Activated gamma-delta T cell treated with Interleukin-2 at 50 U/mL for 16 hours (primary cell): ENCODE measurements at regions not wholly inside any gene's neighbourhood (a gene's known extent, or its start where the extent isn't known, plus 50 kb on each side); places are given as distances from the start of the nearest gene placed in this dataset.
"Not testable (repeated sequence)": the region's sequence is repeated elsewhere in the genome, so short reads cannot be mapped to it uniquely, and the experiment has no call there.

Source experiments
- DNase-seq: peaks from one replicate; pipeline ENCODE4 v3.0.0-alpha.2; 2020

DNA sequence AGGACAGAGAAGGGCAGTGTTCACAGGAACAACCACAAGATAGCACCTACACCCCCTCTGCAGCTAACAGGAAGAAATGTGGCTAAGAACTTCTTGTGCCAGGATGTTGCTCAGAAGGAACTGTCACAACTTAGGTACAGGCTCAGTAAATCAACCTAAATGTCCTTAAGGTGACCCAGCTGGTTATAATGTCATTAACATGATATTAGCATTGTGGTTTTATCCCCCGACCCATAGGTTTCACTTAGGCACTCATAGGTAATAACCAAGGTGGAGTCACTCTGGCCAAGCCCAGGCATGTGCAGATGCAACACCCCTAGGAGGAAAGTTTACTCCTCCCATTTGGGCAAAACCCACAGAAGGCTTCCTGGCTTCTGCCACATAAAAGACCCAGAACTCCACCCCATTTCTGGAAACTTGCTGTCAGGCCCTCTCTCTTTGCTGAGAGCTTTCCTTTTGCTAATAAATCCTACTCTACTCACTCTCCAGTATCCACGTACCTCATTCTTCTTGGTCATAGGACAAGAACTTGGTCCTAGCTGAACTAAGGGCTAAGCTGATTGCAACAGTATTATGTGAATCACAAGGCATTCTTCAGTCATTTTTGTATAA lies 951.3 kb downstream of the SLITRK5 start:
- peak; percentile 28 for DNase-seq

DNA sequence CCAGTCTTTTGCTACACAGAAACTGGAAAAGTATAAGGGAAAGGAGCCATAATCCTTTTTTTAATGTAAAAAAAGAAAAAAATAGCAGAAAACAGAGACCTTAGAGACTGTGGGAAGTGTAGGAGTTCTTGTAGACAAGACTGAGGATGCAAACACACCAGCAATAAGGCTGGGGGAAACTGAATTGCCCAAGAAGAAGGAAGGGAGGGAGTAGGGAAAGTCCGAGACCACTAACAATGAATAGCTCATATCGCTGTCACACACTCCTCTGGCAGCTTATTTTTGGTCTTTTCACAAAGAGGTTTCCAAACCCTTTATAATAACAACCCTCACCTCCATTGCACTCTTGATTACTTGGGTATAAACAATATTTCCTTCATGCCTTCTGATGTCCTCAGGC lies 952.0 kb downstream of the SLITRK5 start:
- DNase-seq = no peak

DNA sequence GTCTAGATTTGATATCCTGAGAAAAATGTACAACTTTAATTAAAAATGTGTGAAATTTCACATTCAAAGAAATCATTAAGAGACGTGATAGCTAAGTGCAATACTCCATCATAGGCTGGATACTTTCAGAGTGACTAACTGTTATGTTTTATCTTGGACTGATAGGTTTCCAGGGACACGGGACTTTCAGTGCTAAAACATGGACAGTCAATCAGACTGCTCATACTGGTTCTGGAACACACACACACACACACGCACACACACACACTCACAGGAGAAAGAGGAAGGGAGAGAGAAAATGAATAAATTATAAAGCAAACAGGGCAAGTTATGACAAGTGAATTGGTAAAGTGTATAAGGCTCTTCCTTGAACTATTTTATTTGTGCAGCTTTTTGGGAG lies 955.9 kb downstream of the SLITRK5 start:
- no peak for DNase-seq

DNA sequence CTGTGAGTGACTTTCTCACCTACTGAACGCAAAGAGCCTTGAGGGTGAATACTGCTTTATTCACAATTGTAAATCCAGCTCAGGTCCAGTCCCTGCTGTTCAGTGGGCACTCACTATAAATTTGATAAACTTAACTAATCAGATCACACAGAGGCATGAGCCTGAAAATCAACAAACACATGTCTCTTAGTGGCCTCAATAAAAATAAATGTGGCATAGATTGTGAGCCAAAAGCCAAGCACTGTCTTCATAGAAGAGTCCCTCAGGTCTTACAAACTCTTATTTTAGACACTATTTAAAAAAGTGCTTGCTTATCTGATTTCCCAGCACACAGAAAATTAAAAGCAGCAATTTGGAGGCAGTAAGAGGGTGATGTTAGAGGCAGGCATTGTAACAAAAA lies 957.7 kb downstream of the SLITRK5 start:
- no peak for DNase-seq

DNA sequence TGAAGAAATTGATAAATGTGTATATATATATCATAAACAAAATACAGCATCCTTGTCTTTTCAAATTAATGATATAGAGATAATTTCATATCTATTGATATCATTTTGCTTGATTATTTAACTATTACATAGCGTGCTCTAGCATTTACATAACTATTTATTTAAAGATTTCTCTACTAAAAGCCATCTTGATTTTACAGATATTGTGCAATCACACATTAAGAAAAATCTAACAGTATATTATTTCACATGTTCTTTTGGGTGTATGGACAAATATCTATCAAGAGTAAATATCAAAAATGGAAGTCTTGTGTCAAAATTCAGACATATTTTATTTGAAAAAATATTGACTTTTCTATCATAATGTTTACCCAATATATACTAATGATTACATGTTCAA lies 966.8 kb downstream of the SLITRK5 start:
- no peak for DNase-seq

DNA sequence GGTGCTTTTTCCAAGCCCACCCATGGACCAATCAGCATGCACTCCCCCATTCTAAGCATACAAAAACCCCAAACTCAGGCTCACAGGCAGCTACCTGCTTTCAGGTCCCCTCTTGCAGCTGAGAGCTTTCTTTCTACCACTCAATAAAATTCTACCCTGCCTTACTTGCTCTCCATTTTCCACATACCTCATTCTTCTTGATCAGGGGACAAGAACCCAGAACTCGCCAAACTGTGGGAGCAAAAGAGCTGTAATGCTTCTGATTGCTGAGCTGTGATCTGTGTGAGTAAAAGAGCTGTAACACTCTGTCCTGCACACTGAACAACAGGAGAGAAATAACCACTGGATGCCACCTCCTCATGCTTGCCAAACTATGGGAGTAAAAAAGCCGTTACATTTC lies 972.1 kb downstream of the SLITRK5 start:
- no peak for DNase-seq

DNA sequence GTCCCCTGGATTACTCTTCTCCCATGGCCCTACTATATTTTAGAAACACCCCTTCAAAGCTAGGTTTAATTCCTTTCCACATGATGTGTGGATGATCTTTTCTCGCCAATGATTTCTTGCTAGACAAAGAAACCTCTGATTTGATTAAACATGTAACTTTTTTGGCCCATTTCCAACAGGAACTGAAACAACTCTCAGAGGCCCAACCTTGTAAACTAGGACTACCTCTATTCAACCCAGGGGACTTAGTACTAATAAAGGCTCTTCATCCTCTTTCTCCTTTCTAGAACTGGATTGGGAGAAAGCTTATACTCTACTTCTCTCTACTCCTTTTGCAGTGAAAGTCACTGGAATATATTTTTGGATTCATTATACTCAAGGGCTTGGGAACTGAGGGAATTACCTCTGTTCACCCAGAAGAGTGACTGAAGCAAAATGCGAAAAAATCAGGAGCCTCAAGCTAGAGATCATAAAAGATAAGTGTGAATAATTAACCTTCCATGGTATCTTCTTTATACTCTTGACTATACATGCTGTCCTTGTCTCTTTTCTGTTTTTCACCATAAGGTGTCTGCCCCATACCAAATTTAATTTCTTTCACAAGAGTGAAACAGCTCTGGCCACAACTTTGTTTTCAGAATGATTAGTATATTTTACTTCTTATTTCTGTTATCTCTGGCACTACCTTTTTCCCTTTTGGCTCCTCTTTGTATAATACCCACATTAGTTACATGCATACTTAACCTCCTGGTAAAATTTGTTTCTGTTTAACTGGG lies 977.6 kb downstream of the SLITRK5 start:
- no peak for DNase-seq

DNA sequence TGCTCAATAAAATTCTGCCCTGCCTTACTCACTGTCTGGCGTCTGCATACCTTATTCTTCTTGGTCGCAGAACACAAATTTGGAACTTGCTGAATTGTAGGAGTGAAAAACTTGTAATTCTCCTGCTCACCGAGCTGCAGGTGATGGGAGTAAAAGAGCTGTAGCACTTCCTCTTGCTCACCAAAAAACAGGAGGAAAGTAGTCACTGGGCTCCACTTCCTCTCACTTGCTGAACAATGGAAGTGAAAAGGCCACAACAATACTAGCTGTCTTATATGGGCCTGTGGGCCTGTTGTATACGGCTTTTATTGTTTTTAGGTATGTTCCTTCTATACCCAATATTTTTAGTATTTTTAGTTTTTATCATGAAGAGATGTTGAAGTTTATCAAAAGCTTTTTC lies 978.7 kb downstream of the SLITRK5 start:
- DNase-seq = no peak

DNA sequence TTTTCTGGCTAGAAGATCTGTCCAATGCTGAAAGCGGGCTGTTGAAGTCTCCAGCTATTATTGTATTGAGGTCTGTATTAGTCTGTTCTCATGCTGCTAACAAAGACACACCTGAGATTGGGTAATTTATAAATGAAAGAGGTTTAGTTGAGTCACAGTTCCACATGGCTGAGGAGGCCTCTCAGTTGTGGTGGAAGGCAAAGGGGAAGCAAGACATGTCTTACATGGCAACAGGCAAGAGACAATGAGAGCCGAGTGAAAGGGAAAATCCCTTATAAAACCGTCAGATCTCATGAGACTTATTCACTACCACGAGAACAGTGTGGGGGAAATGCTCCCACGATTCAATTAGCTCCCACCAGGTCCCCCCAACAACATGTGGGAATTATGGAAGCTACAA lies 980.4 kb downstream of the SLITRK5 start:
- DNase-seq = no peak

DNA sequence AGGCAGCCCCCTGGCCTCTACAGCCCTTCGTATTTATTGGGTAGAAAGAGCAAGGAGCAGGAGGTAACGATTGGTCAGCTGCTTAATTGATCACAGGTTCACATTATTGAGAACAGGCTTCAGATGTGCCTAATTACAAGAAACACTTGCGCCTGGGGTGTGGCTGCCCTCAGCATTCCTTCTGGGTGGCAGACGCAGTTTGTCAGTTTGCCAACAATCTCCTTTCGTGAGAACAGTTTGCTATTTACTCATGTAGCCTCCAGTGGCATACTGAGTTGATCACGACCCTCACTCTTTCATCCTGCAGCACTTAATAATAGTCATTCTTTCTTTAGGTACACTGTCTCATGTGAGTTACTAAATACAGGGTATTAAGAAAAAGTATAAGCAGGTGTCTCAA lies 985.6 kb downstream of the SLITRK5 start:
- no peak for DNase-seq

DNA sequence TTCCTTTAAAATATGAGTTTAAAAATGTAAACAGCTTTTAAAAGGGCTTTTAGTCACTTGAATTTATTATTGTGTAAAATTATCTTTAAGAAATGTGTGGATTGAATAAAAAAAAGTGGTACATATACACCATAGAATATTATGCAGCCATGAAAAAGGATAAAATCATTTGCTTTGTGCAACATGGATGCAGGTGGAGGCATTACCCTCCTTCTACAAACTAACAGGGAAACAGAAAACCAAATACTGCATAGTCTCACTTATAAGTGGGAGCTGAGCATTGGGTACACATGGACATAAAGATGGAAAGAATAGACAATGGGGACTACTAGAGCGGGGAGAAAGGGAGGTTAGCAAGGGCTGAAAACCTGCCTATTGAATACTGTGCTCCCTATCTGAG lies 999.3 kb downstream of the SLITRK5 start:
- DNase-seq = no peak

DNA sequence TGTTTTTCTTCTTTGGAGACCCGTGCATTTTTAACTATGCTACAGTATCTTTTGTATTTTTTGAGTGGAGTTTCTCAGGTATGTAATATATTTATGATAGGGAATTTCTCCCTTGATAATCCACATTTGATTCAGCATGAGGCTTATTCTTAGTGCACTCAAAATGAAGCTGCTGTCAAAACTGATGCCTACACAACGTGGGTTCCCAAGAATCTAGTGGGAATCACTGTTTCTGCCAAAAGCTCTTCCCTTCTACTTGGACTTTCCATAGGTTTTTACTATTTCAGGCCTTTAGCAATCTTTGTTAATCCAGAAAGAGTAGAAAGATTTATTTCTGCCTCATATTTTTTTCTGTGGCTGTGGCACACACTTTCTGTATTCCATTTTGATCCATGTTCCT lies 1003.7 kb downstream of the SLITRK5 start:
- no peak for DNase-seq

DNA sequence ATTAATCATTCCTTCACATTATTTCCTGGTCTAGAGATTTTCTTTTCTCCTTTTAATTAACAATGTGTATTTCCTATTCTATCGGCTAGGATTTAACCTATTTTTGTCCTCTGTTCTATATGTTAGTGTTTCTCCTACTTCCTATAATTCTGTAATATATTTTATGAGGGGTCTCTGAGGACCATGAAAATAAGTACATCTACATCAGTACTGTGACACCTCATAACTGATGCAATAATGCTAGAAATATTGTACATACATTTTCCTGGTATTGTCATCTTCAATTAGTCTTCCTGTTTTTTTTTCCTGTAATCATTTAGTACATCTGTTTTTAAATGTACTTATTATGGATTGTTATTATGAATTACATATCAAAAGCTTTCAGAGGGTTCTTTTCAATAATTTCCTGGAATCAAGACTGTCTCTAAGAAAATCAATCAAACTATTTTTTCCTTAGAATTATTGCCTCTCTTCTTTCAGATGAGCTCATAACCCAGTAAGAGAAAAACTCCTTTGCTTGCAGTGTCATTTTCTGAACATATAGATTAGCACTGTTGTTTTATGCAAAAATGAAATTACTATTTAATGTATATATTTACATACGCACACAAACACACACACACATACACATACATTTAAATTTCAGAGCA lies 1004.3 kb downstream of the SLITRK5 start:
- DNase-seq = no peak

DNA sequence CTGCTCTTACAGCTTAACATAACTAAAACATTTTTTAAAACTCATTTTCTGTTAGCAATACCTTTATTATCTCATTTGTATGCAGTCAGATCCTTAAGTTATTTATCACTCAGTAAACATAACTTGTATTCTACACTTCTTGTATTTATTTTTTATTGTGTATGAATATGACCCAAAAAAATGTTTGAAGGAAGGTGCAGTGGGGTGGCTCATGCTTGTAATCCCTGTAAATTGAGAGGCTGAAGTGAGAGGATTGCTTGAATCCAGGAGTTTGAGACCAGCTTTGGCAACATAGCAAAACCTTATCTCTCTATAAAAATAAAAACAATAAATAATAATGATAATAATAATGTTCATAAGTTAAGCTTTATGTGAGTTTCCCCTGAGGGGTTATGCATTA lies 1004.8 kb downstream of the SLITRK5 start:
- no peak for DNase-seq

DNA sequence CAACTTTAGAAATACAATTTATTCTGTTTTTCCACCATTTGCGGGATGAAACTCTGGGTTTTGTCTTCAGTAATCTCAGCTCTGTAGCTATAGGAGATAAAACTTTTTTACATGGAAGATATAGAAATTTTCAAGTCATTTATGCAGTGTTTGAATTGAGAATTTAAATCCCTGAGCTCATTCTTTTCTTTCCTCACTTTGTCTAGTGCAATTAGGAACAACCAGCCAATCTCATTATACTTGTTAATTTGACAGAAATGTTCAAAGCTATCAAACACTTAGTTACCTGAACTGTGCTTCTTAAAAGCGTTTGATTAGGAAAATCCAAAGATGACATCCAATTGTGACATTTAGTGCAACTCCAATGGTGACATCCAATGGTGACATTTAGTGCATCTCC lies 1014.3 kb downstream of the SLITRK5 start:
- no peak for DNase-seq

DNA sequence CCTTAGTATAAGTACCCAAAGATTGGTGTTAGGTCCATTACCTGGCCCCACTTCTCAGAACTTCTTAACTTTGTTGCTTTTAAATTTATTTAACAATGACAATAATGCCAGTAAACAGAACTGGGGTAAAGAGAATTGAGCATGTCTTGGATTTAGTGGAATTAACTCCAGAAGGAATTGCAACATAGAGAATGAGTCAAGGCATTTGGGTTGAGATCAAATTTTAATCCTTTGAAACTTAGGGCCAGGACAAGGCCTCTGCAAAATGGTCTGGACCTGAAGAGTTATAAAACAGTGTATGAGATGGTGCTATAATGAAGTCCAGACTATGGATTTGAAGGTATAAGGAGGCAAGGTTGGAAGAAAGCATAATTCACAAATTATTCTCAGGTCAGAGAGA lies 1030.4 kb downstream of the SLITRK5 start:
- no peak for DNase-seq

DNA sequence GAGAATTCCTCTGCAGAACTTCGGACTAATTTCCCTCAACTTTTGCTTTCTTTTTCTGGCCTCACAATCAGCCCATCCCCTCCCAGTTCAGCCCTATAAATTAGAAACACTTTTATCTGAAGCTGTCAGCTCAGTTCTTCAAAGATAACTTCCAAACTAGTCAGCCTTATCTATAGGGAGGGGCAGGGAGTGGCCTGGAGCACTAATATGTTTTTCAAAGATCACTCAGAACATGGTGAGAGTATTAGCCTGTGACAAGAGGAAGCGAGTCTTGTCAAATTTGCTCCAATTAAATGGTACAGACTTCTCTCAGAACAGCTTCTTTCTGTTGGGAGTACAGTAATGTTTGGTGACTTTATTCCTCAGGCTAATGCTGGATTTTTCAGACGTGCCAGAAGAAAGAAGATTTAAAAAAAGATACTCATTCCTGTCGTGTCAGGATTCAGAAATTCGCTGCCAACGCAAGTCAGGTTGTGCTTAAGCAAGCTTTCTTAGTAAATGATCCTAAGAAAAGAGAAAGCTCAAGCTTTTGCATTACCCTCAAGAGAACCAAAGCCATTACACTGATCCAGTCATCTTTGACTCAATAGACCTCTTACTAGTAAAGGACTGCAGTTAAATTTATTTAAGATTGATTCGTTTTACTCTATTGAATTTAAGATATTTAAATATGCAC lies 1033.6 kb downstream of the SLITRK5 start:
- no peak for DNase-seq

DNA sequence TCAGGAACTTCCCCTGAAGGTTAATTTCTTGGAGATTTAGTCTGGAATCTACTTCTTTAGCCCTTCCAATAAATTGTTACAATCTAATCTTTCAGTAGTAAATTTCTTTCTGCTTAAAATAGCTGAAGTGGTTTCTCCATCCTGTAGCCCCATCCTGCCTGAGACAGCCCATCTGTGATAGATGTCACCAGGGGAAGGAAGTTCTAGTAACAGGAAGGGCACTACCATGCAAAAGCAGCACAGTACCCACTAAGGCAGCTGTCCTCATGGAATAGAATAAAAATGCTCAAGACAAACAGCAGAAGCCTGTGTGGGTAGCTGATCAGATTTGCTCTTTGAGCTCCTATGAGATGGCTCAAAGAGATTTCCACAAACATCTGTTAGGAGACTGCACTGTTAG lies 1036.5 kb downstream of the SLITRK5 start:
- DNase-seq = no peak

DNA sequence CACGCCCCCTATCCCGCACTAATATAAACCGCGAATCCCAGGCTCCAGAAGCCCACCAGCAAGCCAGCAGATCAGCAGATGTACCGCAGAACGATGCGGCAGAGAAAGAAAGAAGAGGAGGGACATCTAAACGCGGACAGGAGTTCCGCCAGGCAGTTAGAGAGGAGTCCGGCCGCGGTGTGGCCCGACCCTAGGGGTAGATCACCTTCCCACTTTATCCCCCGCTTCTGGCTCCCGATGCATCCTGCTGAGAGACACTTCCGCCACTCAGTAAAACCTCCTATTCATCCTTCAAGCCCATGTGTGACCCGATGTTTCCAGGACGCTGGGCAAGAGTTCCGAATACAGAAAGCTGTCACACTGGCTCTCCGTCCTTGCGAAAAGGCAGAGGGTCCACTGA lies 1046.8 kb downstream of the SLITRK5 start:
- DNase-seq = no peak

DNA sequence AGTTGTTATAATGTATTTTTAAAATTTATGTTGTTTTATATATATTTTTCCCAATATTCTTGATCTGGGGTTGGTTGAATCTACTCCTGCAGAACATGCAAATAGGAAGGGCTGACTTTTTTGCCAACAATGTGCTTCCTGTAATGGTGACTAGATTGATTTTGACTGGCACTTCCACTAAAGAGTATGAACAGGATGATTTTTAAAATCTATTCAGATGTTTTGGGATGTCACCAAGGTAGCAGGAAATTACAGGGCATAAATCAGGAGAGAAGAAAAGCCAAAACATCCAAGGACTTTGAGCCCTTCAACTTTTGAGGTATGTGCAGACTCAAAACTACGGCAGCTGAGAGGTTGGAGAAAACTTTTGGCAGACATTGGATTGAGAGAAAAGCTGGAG lies 1047.6 kb downstream of the SLITRK5 start:
- DNase-seq = no peak

DNA sequence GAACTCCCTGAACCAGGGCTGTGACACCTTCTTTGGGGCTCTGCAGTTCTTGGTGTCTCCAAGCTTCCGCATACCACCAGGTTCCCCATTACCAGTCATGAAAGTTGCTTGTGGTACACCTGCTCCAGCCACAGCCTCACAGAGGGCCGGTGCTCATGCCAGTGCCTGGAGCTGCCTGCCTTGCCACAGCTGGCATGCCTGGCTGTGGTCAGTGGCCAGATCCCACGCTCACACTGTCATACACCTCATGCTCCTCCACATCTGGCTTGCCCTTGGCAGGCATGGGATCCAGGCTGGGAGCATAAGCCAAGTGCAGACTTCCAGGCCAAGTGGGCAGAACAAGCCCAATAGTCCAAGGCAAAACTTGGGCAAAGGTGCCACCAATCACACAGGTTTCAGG lies 1054.9 kb downstream of the SLITRK5 start:
- no peak for DNase-seq

DNA sequence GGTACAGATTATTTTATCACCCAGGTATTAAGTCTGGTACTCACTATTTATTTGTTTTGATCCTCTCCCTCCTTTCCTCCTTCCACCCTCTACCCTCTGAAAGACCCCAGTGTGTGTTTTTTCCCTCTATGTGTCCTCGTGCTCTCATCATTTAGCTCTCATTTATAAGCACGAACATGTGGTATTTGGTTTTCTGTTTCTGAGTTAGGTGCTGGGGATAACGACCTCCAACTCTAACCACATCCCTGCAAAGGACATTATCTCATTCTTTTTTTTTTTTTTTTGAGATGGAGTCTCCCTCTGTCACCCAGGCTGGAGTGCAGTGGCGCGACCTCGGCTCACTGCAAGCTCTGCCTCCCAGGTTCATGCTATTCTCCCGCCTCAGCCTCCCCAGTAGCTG lies 1056.1 kb downstream of the SLITRK5 start:
- DNase-seq = not testable (repeated sequence)

DNA sequence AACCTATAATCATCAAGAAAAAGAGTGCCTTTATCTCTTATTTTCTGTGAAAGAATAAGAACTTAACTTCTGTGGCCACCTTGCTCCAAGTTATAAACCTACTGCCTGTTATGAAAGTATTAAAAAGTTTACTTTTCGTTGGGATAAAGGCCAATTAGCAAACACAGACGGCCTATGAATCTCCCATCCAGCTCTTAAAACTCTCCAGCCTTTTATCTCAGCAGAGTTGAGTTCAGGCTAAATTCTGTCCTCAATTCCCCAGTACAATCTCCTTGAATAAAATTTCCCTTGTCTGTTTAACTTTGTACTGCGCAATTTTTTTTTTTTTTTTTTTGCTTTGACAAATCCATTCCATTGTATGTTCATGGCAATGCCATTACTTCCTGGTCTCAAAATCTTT lies 1058.4 kb downstream of the SLITRK5 start:
- no peak for DNase-seq

DNA sequence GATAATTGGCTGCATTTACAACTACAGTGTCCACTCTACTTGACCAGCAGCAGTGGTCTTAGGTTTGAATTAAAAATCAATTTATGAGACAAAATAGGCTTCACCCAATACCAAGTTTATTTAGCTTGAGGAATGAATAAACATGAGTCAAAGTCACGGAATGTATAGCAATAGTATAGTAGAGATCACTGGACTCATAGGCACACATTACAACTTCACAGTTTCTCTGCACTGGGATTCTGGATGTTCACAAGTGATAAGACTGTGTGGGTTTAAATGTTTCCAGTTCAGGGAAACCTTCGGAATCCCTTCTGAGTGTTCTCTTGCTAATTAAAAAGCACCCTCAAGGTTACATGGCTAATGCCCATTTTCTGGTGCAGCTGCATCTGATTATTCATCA lies 1064.9 kb downstream of the SLITRK5 start:
- no peak for DNase-seq
